ENCODE measurements at regions not wholly inside any gene's neighbourhood (a gene's known extent, or its start where the extent isn't known, plus 50 kb on each side); places are given as distances from the start of the nearest gene placed in this dataset.
"Not testable (repeated sequence)": the region's sequence is repeated elsewhere in the genome, so short reads cannot be mapped to it uniquely, and the experiment has no call there.

GRCh38 chr13:50747737-50748350, 95.6 kb downstream of the DLEU7 start:
- Mint-ChIP-seq H3K36me3 (no peaks in the 10 kb centered on the region), H3K27me3 (peaks cover 1% of the 10 kb centered on the region), H3K4me1 (ENCODE audit: low read depth) (no peaks in the 10 kb centered on the region), H3K9me3 (peaks cover 5% of the 10 kb centered on the region), H3K27ac (no peak overlapping the region), H3K4me3 (no peak overlapping the region)
- ChIA-PET POLR2A (no interaction called here), CTCF (no interaction called here)
- no peak for DNase-seq
- intact Hi-C loops (cut with micrococcal nuclease): no loop called here

- H3K4me3 Mint-ChIP-seq, CTCF ChIA-PET: not testable (repeated sequence)
Observed at GRCh38 chr13:50753221-50753620, 90.3 kb downstream of the DLEU7 start.

GRCh38 chr13:50755862-50756685, 87.4 kb downstream of the DLEU7 start:
- H3K36me3 Mint-ChIP-seq; H3K27ac Mint-ChIP-seq; intact Hi-C loops (cut with micrococcal nuclease); H3K4me1 Mint-ChIP-seq (ENCODE audit: low read depth); H3K27me3 Mint-ChIP-seq; DNase-seq; CTCF ChIA-PET; H3K9me3 Mint-ChIP-seq; POLR2A ChIA-PET; H3K4me3 Mint-ChIP-seq: not testable (repeated sequence)

More at GRCh38 chr13:50753221-50753620, 90.3 kb downstream of the DLEU7 start:
- POLR2A ChIA-PET; DNase-seq; H3K9me3 Mint-ChIP-seq; H3K27me3 Mint-ChIP-seq; H3K27ac Mint-ChIP-seq; H3K4me1 Mint-ChIP-seq (ENCODE audit: low read depth); H3K36me3 Mint-ChIP-seq; intact Hi-C loops (cut with micrococcal nuclease): not testable (repeated sequence)

- peaks cover 3% of the 10 kb centered on the region for H3K9me3 Mint-ChIP-seq
- peaks cover 3% of the 10 kb centered on the region for H3K36me3 Mint-ChIP-seq
- intact Hi-C loops (cut with micrococcal nuclease): no loop called here
- ChIA-PET POLR2A (no interaction called here), CTCF (no interaction called here)
- no peaks in the 10 kb centered on the region for H3K27me3 Mint-ChIP-seq
- no peaks in the 10 kb centered on the region for H3K4me1 Mint-ChIP-seq (ENCODE audit: low read depth)
- DNase-seq: no peak
- no peak overlapping the region for H3K4me3 Mint-ChIP-seq
- H3K27ac Mint-ChIP-seq: no peak overlapping the region
Observed at GRCh38 chr13:50757008-50757407, 86.5 kb downstream of the DLEU7 start.

- ChIA-PET POLR2A (no interaction called here), CTCF (interaction anchor here (1.0 kb wide), 1 partner anchor 153 kb away, joined by 3 read pairs; no protein-coding TSS in a partner anchor)
- no peaks in the 10 kb centered on the region for H3K27me3 Mint-ChIP-seq
- peaks cover 3% of the 10 kb centered on the region for H3K36me3 Mint-ChIP-seq
- H3K27ac Mint-ChIP-seq: no peak overlapping the region
- intact Hi-C loops (cut with micrococcal nuclease): no loop called here
- H3K9me3 Mint-ChIP-seq: peaks cover 3% of the 10 kb centered on the region
- no peak overlapping the region for H3K4me3 Mint-ChIP-seq
- no peak for DNase-seq
- no peaks in the 10 kb centered on the region for H3K4me1 Mint-ChIP-seq (ENCODE audit: low read depth)
Observed at GRCh38 chr13:50758796-50759195, 84.7 kb downstream of the DLEU7 start.

- DNase-seq: peak; percentile 9
Observed at GRCh38 chr13:50760751-50761150, 82.7 kb downstream of the DLEU7 start.

GRCh38 chr13:50761406-50761805, 82.1 kb downstream of the DLEU7 start:
- peaks cover 3% of the 10 kb centered on the region for H3K9me3 Mint-ChIP-seq
- no peaks in the 10 kb centered on the region for H3K4me1 Mint-ChIP-seq (ENCODE audit: low read depth)
- CTCF ChIA-PET: no interaction called here
- no peak overlapping the region for H3K27ac Mint-ChIP-seq
- no peaks in the 10 kb centered on the region for H3K27me3 Mint-ChIP-seq
- peaks cover 3% of the 10 kb centered on the region for H3K36me3 Mint-ChIP-seq
- POLR2A ChIA-PET: no interaction called here
- intact Hi-C loops (cut with micrococcal nuclease): no loop called here
- no peak for DNase-seq
- no peak overlapping the region for H3K4me3 Mint-ChIP-seq

More at GRCh38 chr13:50760751-50761150, 82.7 kb downstream of the DLEU7 start:
- intact Hi-C loops (cut with micrococcal nuclease): no loop called here
- peaks cover 3% of the 10 kb centered on the region for H3K36me3 Mint-ChIP-seq
- POLR2A ChIA-PET: no interaction called here
- H3K27ac Mint-ChIP-seq: no peak overlapping the region
- no peaks in the 10 kb centered on the region for H3K27me3 Mint-ChIP-seq
- no peak overlapping the region for H3K4me3 Mint-ChIP-seq
- H3K4me1 Mint-ChIP-seq (ENCODE audit: low read depth): no peaks in the 10 kb centered on the region
- CTCF ChIA-PET: interaction anchor here (0.6 kb wide), 1 partner anchor 135 kb away, joined by 3 read pairs; no protein-coding TSS in a partner anchor
- H3K9me3 Mint-ChIP-seq: peaks cover 3% of the 10 kb centered on the region

- H3K27me3 Mint-ChIP-seq: no peaks in the 10 kb centered on the region
Observed at GRCh38 chr13:50762969-50763567, 80.4 kb downstream of the DLEU7 start.

GRCh38 chr13:50766013-50766412, 77.5 kb downstream of the DLEU7 start:
- Mint-ChIP-seq H3K4me3 (no peak overlapping the region), H3K4me1 (ENCODE audit: low read depth) (no peaks in the 10 kb centered on the region), H3K27ac (no peak overlapping the region), H3K27me3 (no peaks in the 10 kb centered on the region), H3K36me3 (no peaks in the 10 kb centered on the region), H3K9me3 (no peaks in the 10 kb centered on the region)
- ChIA-PET POLR2A (no interaction called here), CTCF (no interaction called here)
- DNase-seq: no peak
- intact Hi-C loops (cut with micrococcal nuclease): no loop called here

More at GRCh38 chr13:50762969-50763567, 80.4 kb downstream of the DLEU7 start:
- no peak overlapping the region for H3K4me3 Mint-ChIP-seq
- H3K9me3 Mint-ChIP-seq: peaks cover 3% of the 10 kb centered on the region
- POLR2A ChIA-PET: no interaction called here
- peaks cover 3% of the 10 kb centered on the region for H3K36me3 Mint-ChIP-seq
- CTCF ChIA-PET: no interaction called here
- no peak overlapping the region for H3K27ac Mint-ChIP-seq
- intact Hi-C loops (cut with micrococcal nuclease): no loop called here
- DNase-seq: no peak
- no peaks in the 10 kb centered on the region for H3K4me1 Mint-ChIP-seq (ENCODE audit: low read depth)

- POLR2A ChIA-PET: no interaction called here
- H3K4me1 Mint-ChIP-seq (ENCODE audit: low read depth): no peaks in the 10 kb centered on the region
- CTCF ChIA-PET: no interaction called here
- no peak overlapping the region for H3K27ac Mint-ChIP-seq
- DNase-seq: no peak
- H3K4me3 Mint-ChIP-seq: no peak overlapping the region
- H3K27me3 Mint-ChIP-seq: no peaks in the 10 kb centered on the region
- H3K36me3 Mint-ChIP-seq: no peaks in the 10 kb centered on the region
- no peaks in the 10 kb centered on the region for H3K9me3 Mint-ChIP-seq
- intact Hi-C loops (cut with micrococcal nuclease): no loop called here
Observed at GRCh38 chr13:50766695-50767094, 76.8 kb downstream of the DLEU7 start.

- H3K27me3 Mint-ChIP-seq: peaks cover 13% of the 10 kb centered on the region
- H3K9me3 Mint-ChIP-seq; intact Hi-C loops (cut with micrococcal nuclease): not testable (repeated sequence)
Observed at GRCh38 chr13:50772881-50773280, 70.6 kb downstream of the DLEU7 start.

More at GRCh38 chr13:50772881-50773280, 70.6 kb downstream of the DLEU7 start:
- CTCF ChIA-PET; H3K27ac Mint-ChIP-seq; H3K36me3 Mint-ChIP-seq; H3K4me1 Mint-ChIP-seq (ENCODE audit: low read depth); DNase-seq; POLR2A ChIA-PET; H3K4me3 Mint-ChIP-seq: not testable (repeated sequence)

Data from activated CD4-positive, alpha-beta memory T cell treated with anti-CD3 and anti-CD28 coated beads for 36 hours (primary cell).